ENCODE measurements at regions not wholly inside any gene's neighbourhood (a gene's known extent, or its start where the extent isn't known, plus 50 kb on each side); places are given as distances from the start of the nearest gene placed in this dataset.

- Histone ChIP-seq H3K36me3 (ENCODE audit: low read depth, missing control alignments) (no peaks in the 10 kb centered on the region), H3K27me3 (no peaks in the 10 kb centered on the region), H3K9me3 (no peaks in the 10 kb centered on the region), H3K27ac (no peak overlapping the region), H3K4me1 (no peaks in the 10 kb centered on the region), H3K4me3 (no peak overlapping the region)
- WGBS, 2 donors: 85 to 96% methylated on average over 2 of the region's 2 CpGs
- TF ChIP-seq CTCF (IDR thresholded peaks at IDR 0.05) (no peak), POLR2A (IDR thresholded peaks at IDR 0.05) (no peak)
- DNase-seq: no peak
- intact Hi-C loops (cut with DNase I; ENCODE audit: low total_unique reads): no loop called here
These were observed 661.9 kb upstream of the GJE1 start for GRCh38 chr6:141470810-141471209.

GRCh38 chr6:141467881-141468280 is 664.8 kb upstream of the GJE1 start:
- H3K27me3 ChIP-seq: no peaks in the 10 kb centered on the region

GRCh38 chr6:141467041-141467440 is 665.7 kb upstream of the GJE1 start:
- intact Hi-C loops (cut with DNase I; ENCODE audit: low total_unique reads): no loop called here
- H3K4me3 ChIP-seq: no peak overlapping the region
- TF ChIP-seq POLR2A (IDR thresholded peaks at IDR 0.05) (no peak), CTCF (IDR thresholded peaks at IDR 0.05) (no peak)
- no peak for DNase-seq
- WGBS, 2 donors: 60 to 86% methylated on average over 1 of the region's 1 CpG
- peak overlapping the region in 1 of 2 donors; percentile 27 for H3K27ac ChIP-seq
- H3K27me3 ChIP-seq: no peaks in the 10 kb centered on the region
- no peaks in the 10 kb centered on the region for H3K9me3 ChIP-seq
- no peaks in the 10 kb centered on the region for H3K36me3 ChIP-seq (ENCODE audit: low read depth, missing control alignments)
- H3K4me1 ChIP-seq: no peaks in the 10 kb centered on the region

More at GRCh38 chr6:141467881-141468280, 664.8 kb upstream of the GJE1 start:
- Histone ChIP-seq H3K4me3 (no peak overlapping the region), H3K27ac (no peak overlapping the region), H3K9me3 (no peaks in the 10 kb centered on the region), H3K36me3 (ENCODE audit: low read depth, missing control alignments) (no peaks in the 10 kb centered on the region), H3K4me1 (no peaks in the 10 kb centered on the region)
- DNase-seq: no peak
- intact Hi-C loops (cut with DNase I; ENCODE audit: low total_unique reads): no loop called here
- TF ChIP-seq CTCF (IDR thresholded peaks at IDR 0.05) (no peak), POLR2A (IDR thresholded peaks at IDR 0.05) (no peak)

GRCh38 chr6:141464896-141465295 is 667.8 kb upstream of the GJE1 start:
- Histone ChIP-seq H3K9me3 (no peaks in the 10 kb centered on the region), H3K4me1 (no peaks in the 10 kb centered on the region), H3K36me3 (ENCODE audit: low read depth, missing control alignments) (no peaks in the 10 kb centered on the region), H3K4me3 (no peak overlapping the region), H3K27ac (no peak overlapping the region), H3K27me3 (no peaks in the 10 kb centered on the region)
- WGBS, 2 donors: 94% methylated on average over 2 of the region's 2 CpGs
- DNase-seq: no peak
- intact Hi-C loops (cut with DNase I; ENCODE audit: low total_unique reads): no loop called here
- TF ChIP-seq POLR2A (IDR thresholded peaks at IDR 0.05) (no peak), CTCF (IDR thresholded peaks at IDR 0.05) (no peak)

GRCh38 chr6:141464490-141464889 is 668.2 kb upstream of the GJE1 start:
- 58 to 60% methylated on average over 2 of the region's 2 CpGs for WGBS, 2 donors
- no peak for TF ChIP-seq CTCF (IDR thresholded peaks at IDR 0.05)
- no peak for TF ChIP-seq POLR2A (IDR thresholded peaks at IDR 0.05)
- H3K27ac ChIP-seq: no peak overlapping the region
- no peaks in the 10 kb centered on the region for H3K4me1 ChIP-seq
- intact Hi-C loops (cut with DNase I; ENCODE audit: low total_unique reads): no loop called here
- no peak for DNase-seq
- no peaks in the 10 kb centered on the region for H3K27me3 ChIP-seq
- H3K9me3 ChIP-seq: no peaks in the 10 kb centered on the region
- no peaks in the 10 kb centered on the region for H3K36me3 ChIP-seq (ENCODE audit: low read depth, missing control alignments)
- H3K4me3 ChIP-seq: no peak overlapping the region
